GM19468 (cell line): ENCODE measurements at regions not wholly inside any gene's neighbourhood (a gene's known extent, or its start where the extent isn't known, plus 50 kb on each side); places are given as distances from the start of the nearest gene placed in this dataset.
"Not testable (repeated sequence)": the region's sequence is repeated elsewhere in the genome, so short reads cannot be mapped to it uniquely, and the experiment has no call there.

Source experiments
- ATAC-seq: cut with Tn5 transposase; IDR thresholded peaks from one replicate; pipeline ENCODE4 v1.9.1; 2021; ENCODE audit warnings: mild to moderate bottlenecking, moderate library complexity, moderate number of reproducible peaks; ENCODE audit not compliant: unreplicated experiment; ENCODE audit errors: extremely low read depth

- ATAC-seq, result no peak
Observed at GRCh38 chr1:96865731-96866685, 144.4 kb downstream of the PTBP2 start.

- ATAC-seq, result no peak
Observed at GRCh38 chr1:96872757-96873156, 151.2 kb downstream of the PTBP2 start.

- ATAC-seq, result no peak
Observed at GRCh38 chr1:96878640-96879039, 157.1 kb downstream of the PTBP2 start.

- no peak for ATAC-seq
Observed at GRCh38 chr1:96880626-96881025, 159.0 kb downstream of the PTBP2 start.

GRCh38 chr1:96882096-96882495 is 160.5 kb downstream of the PTBP2 start:
- no peak for ATAC-seq

- ATAC-seq, result no peak
Observed at GRCh38 chr1:96886474-96886873, 164.9 kb downstream of the PTBP2 start.

GRCh38 chr1:96887501-96887900 is 165.9 kb downstream of the PTBP2 start:
- no peak for ATAC-seq

- no peak for ATAC-seq
Observed at GRCh38 chr1:96901783-96902363, 180.3 kb downstream of the PTBP2 start.

- ATAC-seq, result no peak
Observed at GRCh38 chr1:96912248-96912647, 190.7 kb downstream of the PTBP2 start.

GRCh38 chr1:96915701-96916100 is 194.1 kb downstream of the PTBP2 start:
- not testable (repeated sequence) for ATAC-seq

- no peak for ATAC-seq
Observed at GRCh38 chr1:96918406-96918805, 196.8 kb downstream of the PTBP2 start.

GRCh38 chr1:96922181-96922580 is 200.6 kb downstream of the PTBP2 start:
- no peak for ATAC-seq

- no peak for ATAC-seq
Observed at GRCh38 chr1:96923753-96924152, 202.2 kb downstream of the PTBP2 start.

GRCh38 chr1:96926176-96926575 is 204.6 kb downstream of the PTBP2 start:
- no peak for ATAC-seq

GRCh38 chr1:96927125-96927524 is 205.5 kb downstream of the PTBP2 start:
- no peak for ATAC-seq

- ATAC-seq, result no peak
Observed at GRCh38 chr1:96931136-96931535, 209.6 kb downstream of the PTBP2 start.

GRCh38 chr1:96934282-96934681 is 212.7 kb downstream of the PTBP2 start:
- no peak for ATAC-seq

- no peak for ATAC-seq
Observed at GRCh38 chr1:96944432-96945092, 223.0 kb downstream of the PTBP2 start.

GRCh38 chr1:96945509-96946084 is 224.0 kb downstream of the PTBP2 start:
- ATAC-seq, result no peak

- no peak for ATAC-seq
Observed at GRCh38 chr1:96955307-96956012, 233.9 kb downstream of the PTBP2 start.
